Right lobe of liver (tissue), 6 donors: ENCODE measurements at regions not wholly inside any gene's neighbourhood (a gene's known extent, or its start where the extent isn't known, plus 50 kb on each side); places are given as distances from the start of the nearest gene placed in this dataset.

ENCODE experiments used
- ATAC-seq, 4 donors: fragments of 200-7000 bp; cut with Tn5 transposase; one replicate each; pipeline ENCODE4 v1.9.1; 2020; ENCODE audit warnings: mild to moderate bottlenecking in 4 of 4, moderate library complexity in 4 of 4
- DNase-seq, 3 donors: peaks; one replicate each; pipeline ENCODE4 v3.0.0-alpha.2; 2020
- H3K27ac ChIP-seq, 3 donors: fragments of 200-600 bp; one replicate each; pipeline ENCODE4 v1.8.0; 2022
- H3K27me3 ChIP-seq, 2 donors: fragments of 200-600 bp; one replicate each; pipeline ENCODE4 v1.8.0; 2022
- H3K36me3 ChIP-seq, 4 donors: fragments of 200-600 bp; sonication (generic) in 1 of 4; one replicate each; pipeline versions ENCODE4 v1.5.1 to v1.8.0; 2017 to 2022; ENCODE audit warnings: control low read depth in 1 of 4
- H3K4me1 ChIP-seq, 4 donors: fragments of 200-600 bp; sonication (generic) in 1 of 4; one replicate each; pipeline versions ENCODE4 v1.5.1 to v1.8.0; 2017 to 2022; ENCODE audit warnings: control low read depth in 1 of 4
- H3K4me3 ChIP-seq, 3 donors: fragments of 200-600 bp; one replicate each; pipeline ENCODE4 v1.8.0; 2022
- H3K9me3 ChIP-seq, 4 donors: fragments of 200-600 bp; sonication (generic) in 1 of 4; one replicate each; pipeline versions ENCODE4 v1.5.1 to v1.8.0; 2017 to 2022; ENCODE audit warnings: control low read depth in 1 of 4
- POLR2A ChIP-seq: fragments of 450-650 bp; IDR thresholded peaks from one replicate; pipeline ENCODE4 v1.6.1; 2017; ENCODE audit warnings: antibody characterized with exemption, mild to moderate bottlenecking
- WGBS: methylation state at CpG from one replicate; pipeline ENCODE4 v1.1.6; 2018; ENCODE audit warnings: low coverage, low lambda C conversion rate; ENCODE audit not compliant: insufficient coverage; ENCODE audit errors: missing lambda C conversion rate; 5-methylcytosine and 5-hydroxymethylcytosine counted together
- intact Hi-C, 2 donors: fragments of 100-400 bp; cut with DNase I; formaldehyde crosslinking; loops; one replicate each; pipeline versions ENCODE4 v1.11.2 to v1.14.1; 2022
- TF ChIP-seq, protein P1 (sequence below), 4 donors: fragments of 200-600 bp in 3 of 4; fragments of 450-650 bp in 1 of 4; IDR thresholded peaks; one replicate each; pipeline versions ENCODE4 v1.5.1 to v1.8.0; 2016 to 2022; ENCODE audit warnings: antibody characterized with exemption in 4 of 4, mild to moderate bottlenecking in 2 of 4
- donor health status: DM: no; HTN: yes; CAD: no.
- donor health status: DM: no; HTN: no; CAD: no.
- donor health status: DM: no; HTN: no; CAD: no.
- donor health status: DM: no; HTN: yes; CAD: no.
- donor health status: DM: no; HTN: yes; CAD: no.

DNA sequence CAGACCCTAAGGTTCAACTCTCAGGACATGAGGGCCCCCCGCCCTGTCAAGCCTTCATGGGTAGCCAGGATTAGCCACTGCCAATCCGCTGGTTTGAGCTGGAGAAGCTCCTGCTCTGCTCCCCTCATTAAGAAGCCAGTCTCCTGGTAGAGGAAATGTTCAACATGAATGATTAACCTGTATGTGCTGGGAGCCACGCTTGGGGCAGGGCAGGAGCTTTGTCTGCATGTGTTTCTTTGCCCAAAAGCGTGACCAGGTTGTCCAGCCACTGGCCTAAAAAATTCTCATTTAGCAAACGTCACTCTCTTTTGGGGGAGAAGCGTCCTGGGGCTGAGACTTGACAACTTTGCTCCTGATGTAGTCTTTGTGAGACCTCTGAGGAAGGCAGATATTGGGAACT lies 96.5 kb downstream of the RRAGC start:
- TF ChIP-seq, protein P1, sequence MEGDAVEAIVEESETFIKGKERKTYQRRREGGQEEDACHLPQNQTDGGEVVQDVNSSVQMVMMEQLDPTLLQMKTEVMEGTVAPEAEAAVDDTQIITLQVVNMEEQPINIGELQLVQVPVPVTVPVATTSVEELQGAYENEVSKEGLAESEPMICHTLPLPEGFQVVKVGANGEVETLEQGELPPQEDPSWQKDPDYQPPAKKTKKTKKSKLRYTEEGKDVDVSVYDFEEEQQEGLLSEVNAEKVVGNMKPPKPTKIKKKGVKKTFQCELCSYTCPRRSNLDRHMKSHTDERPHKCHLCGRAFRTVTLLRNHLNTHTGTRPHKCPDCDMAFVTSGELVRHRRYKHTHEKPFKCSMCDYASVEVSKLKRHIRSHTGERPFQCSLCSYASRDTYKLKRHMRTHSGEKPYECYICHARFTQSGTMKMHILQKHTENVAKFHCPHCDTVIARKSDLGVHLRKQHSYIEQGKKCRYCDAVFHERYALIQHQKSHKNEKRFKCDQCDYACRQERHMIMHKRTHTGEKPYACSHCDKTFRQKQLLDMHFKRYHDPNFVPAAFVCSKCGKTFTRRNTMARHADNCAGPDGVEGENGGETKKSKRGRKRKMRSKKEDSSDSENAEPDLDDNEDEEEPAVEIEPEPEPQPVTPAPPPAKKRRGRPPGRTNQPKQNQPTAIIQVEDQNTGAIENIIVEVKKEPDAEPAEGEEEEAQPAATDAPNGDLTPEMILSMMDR (IDR thresholded peaks at IDR 0.05), result no peak
- TF ChIP-seq POLR2A, result no peak
- intact Hi-C loops, result no loop called here
- H3K27ac ChIP-seq, result no peak overlapping the region
- H3K27me3 ChIP-seq, result no peaks in the 10 kb centered on the region
- no peak for ATAC-seq
- H3K36me3 ChIP-seq, result no peaks in the 10 kb centered on the region
- 50% methylated on average over 4 of the region's 6 CpGs for WGBS
- H3K4me3 ChIP-seq, result no peak overlapping the region
- H3K9me3 ChIP-seq, result no peaks in the 10 kb centered on the region
- no peak for DNase-seq
- no peaks in the 10 kb centered on the region for H3K4me1 ChIP-seq

DNA sequence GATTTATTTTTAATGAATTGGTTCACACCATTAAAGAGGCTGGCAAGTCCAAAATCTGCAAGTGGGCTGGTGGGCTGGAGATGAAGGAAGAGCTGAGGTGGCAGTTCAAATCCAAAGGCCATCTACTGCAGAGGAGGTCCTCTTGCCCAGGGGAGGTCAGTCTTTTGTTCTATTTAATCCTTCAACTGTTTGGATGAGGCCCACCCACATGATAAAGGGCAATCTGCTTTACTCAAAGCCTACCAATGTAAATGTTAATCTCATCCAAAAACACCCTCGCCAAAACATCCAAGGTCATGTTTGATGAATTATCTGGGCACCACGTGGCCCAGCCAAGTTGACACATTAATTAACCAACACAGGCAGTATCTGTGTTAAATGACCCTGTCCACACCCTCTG lies 99.0 kb downstream of the RRAGC start:
- no peak overlapping the region for H3K27ac ChIP-seq
- intact Hi-C loops, result no loop called here
- 25% methylated on average over 1 of the region's 2 CpGs for WGBS
- H3K4me3 ChIP-seq, result no peak overlapping the region
- no peaks in the 10 kb centered on the region for H3K36me3 ChIP-seq
- DNase-seq (no peak), ATAC-seq (no peak)
- no peaks in the 10 kb centered on the region for H3K9me3 ChIP-seq
- TF ChIP-seq POLR2A, result no peak
- TF ChIP-seq, protein P1 (IDR thresholded peaks at IDR 0.05), result no peak
- no peaks in the 10 kb centered on the region for H3K27me3 ChIP-seq
- H3K4me1 ChIP-seq, result no peaks in the 10 kb centered on the region

DNA sequence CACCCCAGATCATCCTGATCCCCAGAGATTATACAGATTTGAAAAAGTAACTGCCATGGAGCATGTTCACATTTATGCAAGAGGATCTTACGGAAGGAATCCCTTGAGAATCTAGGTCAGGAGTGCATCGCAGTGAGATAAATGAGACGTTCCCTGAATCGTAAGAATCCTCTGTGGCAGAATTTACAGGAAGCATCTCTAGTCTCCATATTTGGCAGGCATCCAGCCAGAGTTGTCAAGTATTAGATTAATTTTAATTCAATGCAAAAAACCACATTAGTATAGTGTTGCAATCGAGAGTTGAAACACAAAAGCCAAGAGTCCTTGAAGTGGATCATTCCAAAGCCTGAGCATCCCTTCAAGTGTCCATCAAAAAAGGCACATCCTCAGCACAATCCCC lies 100.8 kb downstream of the RRAGC start:
- ATAC-seq, result no peak
- TF ChIP-seq, protein P1 (IDR thresholded peaks at IDR 0.05), result no peak
- no peak for TF ChIP-seq POLR2A
- intact Hi-C loops, result no loop called here
- H3K4me3 ChIP-seq, result no peak overlapping the region
- no peaks in the 10 kb centered on the region for H3K27me3 ChIP-seq
- DNase-seq, result no peak
- H3K9me3 ChIP-seq, result no peaks in the 10 kb centered on the region
- 18% methylated on average over 4 of the region's 5 CpGs for WGBS
- no peaks in the 10 kb centered on the region for H3K4me1 ChIP-seq
- H3K36me3 ChIP-seq, result no peaks in the 10 kb centered on the region
- H3K27ac ChIP-seq, result no peak overlapping the region

DNA sequence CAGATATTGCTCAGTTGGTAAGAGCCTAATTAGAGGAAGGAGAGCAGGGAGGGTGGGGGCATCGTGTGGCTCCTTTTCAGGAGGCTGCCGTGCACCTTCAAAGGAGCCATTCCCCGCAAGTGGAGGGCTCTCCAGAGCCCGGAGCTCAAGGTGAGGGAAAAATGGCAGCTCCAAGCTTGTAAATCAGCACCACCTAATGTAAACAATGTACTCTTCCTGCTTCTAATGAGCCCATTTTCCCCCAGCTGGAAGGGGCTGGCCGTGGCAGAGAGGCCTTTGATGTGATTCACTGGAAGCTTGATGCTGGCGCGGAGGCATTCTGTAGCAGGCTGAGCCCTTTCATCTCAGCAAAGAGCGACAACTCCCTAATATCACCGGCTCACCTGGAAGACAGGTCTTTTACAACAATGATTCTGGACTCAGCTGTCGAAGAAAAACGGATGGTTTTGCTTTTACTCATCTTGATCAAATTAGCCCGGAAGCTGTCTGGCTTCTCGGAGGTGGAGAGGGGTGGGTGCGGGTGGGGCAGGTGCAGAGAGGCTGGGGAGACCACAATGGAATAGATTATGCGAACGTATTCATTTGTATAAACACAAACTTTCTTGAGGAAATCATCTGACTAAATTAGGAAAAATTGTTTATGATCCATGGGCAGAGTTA lies 112.5 kb downstream of the RRAGC start:
- no peak for TF ChIP-seq POLR2A
- TF ChIP-seq, protein P1 (IDR thresholded peaks at IDR 0.05), result no peak
- DNase-seq (no peak), ATAC-seq (no peak)

More for the DNA sequence above, 112.5 kb downstream of the RRAGC start:
- H3K27ac ChIP-seq, result no peak overlapping the region
- no peaks in the 10 kb centered on the region for H3K36me3 ChIP-seq
- no peak overlapping the region for H3K4me3 ChIP-seq
- no peaks in the 10 kb centered on the region for H3K27me3 ChIP-seq
- H3K9me3 ChIP-seq, result no peaks in the 10 kb centered on the region
- no peaks in the 10 kb centered on the region for H3K4me1 ChIP-seq
- intact Hi-C loops, result no loop called here
- WGBS, result 35% methylated on average over 16 of the region's 16 CpGs
